GM23338 (cell line): ENCODE measurements at regions not wholly inside any gene's neighbourhood (a gene's known extent, or its start where the extent isn't known, plus 50 kb on each side); places are given as distances from the start of the nearest gene placed in this dataset.

Experiments
- ATAC-seq: fragments of 200-7000 bp; cut with Tn5 transposase; 3 replicates; pipeline ENCODE4 v1.9.1; 2020
- DNase-seq: peaks from one replicate; pipeline ENCODE4 v3.0.0-alpha.2; 2015; ENCODE audit warnings: low spot score
- H2AFZ ChIP-seq: fragments of 200-600 bp; sonication (generic); 2 replicates; pipeline ENCODE4 v1.8.0; 2016; ENCODE audit warnings: antibody characterized with exemption, mild to moderate bottlenecking, moderate library complexity
- H3F3A ChIP-seq: fragments of 200-600 bp; sonication (generic); replicated peaks from 2 replicates; pipeline ENCODE4 v1.8.0; 2017; ENCODE audit warnings: antibody characterized with exemption, mixed run types, low read depth
- H3K27ac ChIP-seq: fragments of 200-600 bp; sonication (generic); 2 replicates; pipeline ENCODE4 v1.6.1; 2016; ENCODE audit warnings: low read depth
- H3K27me3 ChIP-seq: fragments of 200-600 bp; sonication (generic); 2 replicates; pipeline ENCODE4 v1.8.0; 2016; ENCODE audit warnings: mild to moderate bottlenecking, mixed run types, moderate library complexity; ENCODE audit not compliant: insufficient read depth
- H3K36me3 ChIP-seq: fragments of 200-600 bp; sonication (generic); 2 replicates; pipeline ENCODE4 v1.8.0; 2016; ENCODE audit warnings: mild to moderate bottlenecking; ENCODE audit not compliant: insufficient read depth
- H3K4me1 ChIP-seq: fragments of 200-600 bp; sonication (generic); 2 replicates; pipeline ENCODE4 v1.8.0; 2016; ENCODE audit warnings: mild to moderate bottlenecking, moderate library complexity; ENCODE audit not compliant: insufficient read depth
- H3K4me2 ChIP-seq: fragments of 200-600 bp; sonication (generic); 2 replicates; pipeline ENCODE4 v1.7.1; 2017; ENCODE audit warnings: mixed run types
- H3K4me3 ChIP-seq: fragments of 200-600 bp; sonication (generic); 2 replicates; pipeline ENCODE4 v1.6.1; 2016; ENCODE audit warnings: mixed run types
- H3K79me2 ChIP-seq: fragments of 200-600 bp; sonication (generic); replicated peaks from 2 replicates; pipeline ENCODE4 v1.8.0; 2017; ENCODE audit warnings: mild to moderate bottlenecking; ENCODE audit not compliant: insufficient read depth
- H3K9me2 ChIP-seq: fragments of 200-600 bp; sonication (generic); 2 replicates; pipeline ENCODE4 v1.8.0; 2017; ENCODE audit not compliant: insufficient read depth
- H4K20me1 ChIP-seq: fragments of 200-600 bp; sonication (generic); replicated peaks from 2 replicates; pipeline ENCODE4 v1.8.0; 2017; ENCODE audit warnings: mild to moderate bottlenecking; ENCODE audit not compliant: insufficient read depth
- H3K27ac Mint-ChIP-seq: 2 replicates; pipeline ENCODE4 v1.8.0; 2020; ENCODE audit warnings: inconsistent platforms, mild to moderate bottlenecking, moderate library complexity, mixed read lengths
- H3K27me3 Mint-ChIP-seq: 3 replicates; pipeline ENCODE4 v1.8.0; 2022; ENCODE audit warnings: low read depth, mild to moderate bottlenecking, moderate library complexity, mixed read lengths, inconsistent platforms; ENCODE audit not compliant: insufficient read depth, poor library complexity
- H3K36me3 Mint-ChIP-seq: 3 replicates; pipeline ENCODE4 v1.8.0; 2021; ENCODE audit warnings: low read depth, mild to moderate bottlenecking, inconsistent platforms, moderate library complexity, mixed read lengths
- H3K4me1 Mint-ChIP-seq: 3 replicates; pipeline ENCODE4 v1.8.0; 2020; ENCODE audit warnings: mild to moderate bottlenecking, inconsistent platforms, mixed read lengths
- H3K4me3 Mint-ChIP-seq: 3 replicates; pipeline ENCODE4 v1.8.0; 2021; ENCODE audit warnings: moderate library complexity, mild to moderate bottlenecking, inconsistent platforms, mixed read lengths
- H3K9me3 Mint-ChIP-seq: 3 replicates; pipeline ENCODE4 v1.8.0; 2020; ENCODE audit warnings: moderate library complexity, mild to moderate bottlenecking, inconsistent platforms, mixed read lengths
- ETS1 ChIP-seq: IDR thresholded peaks from 2 replicates; pipeline ENCODE4 v1.6.1; 2016; ENCODE audit warnings: antibody characterized with exemption
- EZH2 ChIP-seq: fragments of 200-600 bp; sonication (generic); IDR thresholded peaks from one replicate; pipeline ENCODE4 v1.8.0; 2017; ENCODE audit warnings: antibody characterized with exemption, mild to moderate bottlenecking, low read depth; ENCODE audit not compliant: unreplicated experiment
- EZH2phosphoT487 ChIP-seq: fragments of 200-600 bp; sonication (generic); IDR thresholded peaks from one replicate; pipeline ENCODE4 v1.8.1; 2018; ENCODE audit warnings: antibody characterized with exemption; ENCODE audit not compliant: unreplicated experiment
- JUNB ChIP-seq: IDR thresholded peaks from one replicate; pipeline ENCODE4 v1.6.1; 2016; ENCODE audit warnings: antibody characterized with exemption; ENCODE audit not compliant: unreplicated experiment
- NANOG ChIP-seq: IDR thresholded peaks from 2 replicates; pipeline ENCODE4 v1.6.1; 2016; ENCODE audit warnings: antibody characterized with exemption, borderline replicate concordance
- POLR2AphosphoS5 ChIP-seq: IDR thresholded peaks from 2 replicates; pipeline ENCODE4 v1.6.1; 2016; ENCODE audit warnings: antibody characterized with exemption, low read depth
- STAT1 ChIP-seq: IDR thresholded peaks from one replicate; pipeline ENCODE4 v1.6.1; 2016; ENCODE audit warnings: antibody characterized with exemption; ENCODE audit not compliant: unreplicated experiment
- ZNF114 ChIP-seq: fragments of 250-450 bp; sonication (Bioruptor Pico); IDR thresholded peaks from 2 replicates; pipeline ENCODE4 v1.5.0; 2020; ENCODE audit warnings: mild to moderate bottlenecking, moderate library complexity
- ZNF331 ChIP-seq: fragments of 250-450 bp; sonication (Bioruptor Pico); IDR thresholded peaks from 2 replicates; pipeline ENCODE4 v1.5.0; 2020; ENCODE audit warnings: low read depth, mild to moderate bottlenecking, moderate library complexity
- ZNF462 ChIP-seq: fragments of 250-450 bp; sonication (Bioruptor Pico); IDR thresholded peaks from 2 replicates; pipeline ENCODE4 v1.5.0; 2020; ENCODE audit warnings: mild to moderate bottlenecking, moderate library complexity

GRCh38 chr2:48890454-48891131, 135.1 kb upstream of the LHCGR start:
- Histone ChIP-seq H3K79me2 (no peaks in the 10 kb centered on the region), H4K20me1 (no peaks in the 10 kb centered on the region), H2AFZ (no peak overlapping the region), H3K4me2 (no peak overlapping the region), H3F3A (no peaks in the 10 kb centered on the region), H3K27me3 (no peaks in the 10 kb centered on the region), H3K4me3 (no peak overlapping the region), H3K27ac (no peak overlapping the region), H3K4me1 (peaks cover 20% of the 10 kb centered on the region), H3K36me3 (no peaks in the 10 kb centered on the region), H3K9me2 (0 out of 2 replicates have a peak, but pooled peaks cover 8% of the 10 kb centered on the region)
- DNase-seq (no peak), ATAC-seq (no peak)
- Mint-ChIP-seq H3K27ac (no peak overlapping the region), H3K4me1 (peaks cover 2% of the 10 kb centered on the region; the same call in 2 of the 3 replicates), H3K27me3 (peaks cover 3% of the 10 kb centered on the region), H3K4me3 (no peak overlapping the region), H3K9me3 (peaks cover 2% of the 10 kb centered on the region; the same call in 1 of the 3 replicates), H3K36me3 (peaks cover under 1% of the 10 kb centered on the region; the same call in 1 of the 3 replicates)
- no peak for TF ChIP-seq ZNF331
- no peak for TF ChIP-seq ZNF114 (CRISPR knock-in tag)
- TF ChIP-seq ETS1, result no peak
- TF ChIP-seq JUNB, result no peak
- TF ChIP-seq POLR2AphosphoS5, result no peak
- no peak for TF ChIP-seq EZH2phosphoT487

- Histone ChIP-seq H3K4me2 (peak overlapping the region; percentile 46), H3K36me3 (no peaks in the 10 kb centered on the region), H3F3A (no peaks in the 10 kb centered on the region), H3K27me3 (no peaks in the 10 kb centered on the region), H3K79me2 (no peaks in the 10 kb centered on the region), H3K4me3 (peak overlapping the region; percentile 20; the same call in 1 of the 2 replicates), H3K4me1 (peaks cover 20% of the 10 kb centered on the region), H4K20me1 (no peaks in the 10 kb centered on the region), H3K9me2 (0 out of 2 replicates have a peak, but pooled peaks cover 15% of the 10 kb centered on the region), H2AFZ (peak overlapping the region; percentile 67; the same call in 1 of the 2 replicates), H3K27ac (peak overlapping the region; percentile 35; the same call in 1 of the 2 replicates)
- ATAC-seq (peak; percentile 71), DNase-seq (peak; percentile 28)
- TF ChIP-seq NANOG (no peak), ETS1 (no peak), STAT1 (no peak), ZNF462 (CRISPR knock-in tag) (no peak), EZH2 (no peak)
- Mint-ChIP-seq H3K9me3 (peaks cover 5% of the 10 kb centered on the region; the same call in 2 of the 3 replicates), H3K36me3 (peaks cover 4% of the 10 kb centered on the region; the same call in 1 of the 3 replicates), H3K4me3 (no peak overlapping the region), H3K27ac (no peak overlapping the region), H3K4me1 (peaks cover 4% of the 10 kb centered on the region; the same call in 2 of the 3 replicates), H3K27me3 (peaks cover 5% of the 10 kb centered on the region)
Measured at GRCh38 chr2:48888066-48888465, 132.5 kb upstream of the LHCGR start.
